Inflammatory macrophage treated with lipopolysaccharide for 1 hour (primary cell): ENCODE measurements at regions not wholly inside any gene's neighbourhood (a gene's known extent, or its start where the extent isn't known, plus 50 kb on each side); places are given as distances from the start of the nearest gene placed in this dataset.
"Not testable (repeated sequence)": the region's sequence is repeated elsewhere in the genome, so short reads cannot be mapped to it uniquely, and the experiment has no call there.

Experiments used
- DNase-seq, 2 donors: peaks; one replicate each; pipeline ENCODE4 v3.0.0-alpha.2; 2020 to 2022

DNA sequence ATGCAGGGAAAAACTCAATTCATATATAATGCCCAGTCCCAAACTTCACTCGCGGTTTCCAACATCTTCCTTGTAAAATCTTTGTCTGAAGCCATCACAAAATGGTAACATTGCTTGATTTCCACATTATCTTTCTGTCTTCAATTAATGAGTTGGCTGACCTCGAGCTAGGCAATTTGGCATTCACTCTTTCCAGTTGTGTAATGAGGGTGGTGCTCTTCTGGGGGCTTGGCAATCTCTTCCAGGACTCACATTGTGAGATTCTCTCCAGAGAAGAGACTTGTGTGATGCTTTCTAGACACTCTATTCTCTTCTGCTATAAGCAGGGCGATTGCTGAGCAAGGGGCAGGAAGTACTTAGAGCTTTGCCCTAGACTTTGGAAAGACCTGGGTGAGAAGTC is 179.5 kb downstream of the JCAD start:
- no peak for DNase-seq

DNA sequence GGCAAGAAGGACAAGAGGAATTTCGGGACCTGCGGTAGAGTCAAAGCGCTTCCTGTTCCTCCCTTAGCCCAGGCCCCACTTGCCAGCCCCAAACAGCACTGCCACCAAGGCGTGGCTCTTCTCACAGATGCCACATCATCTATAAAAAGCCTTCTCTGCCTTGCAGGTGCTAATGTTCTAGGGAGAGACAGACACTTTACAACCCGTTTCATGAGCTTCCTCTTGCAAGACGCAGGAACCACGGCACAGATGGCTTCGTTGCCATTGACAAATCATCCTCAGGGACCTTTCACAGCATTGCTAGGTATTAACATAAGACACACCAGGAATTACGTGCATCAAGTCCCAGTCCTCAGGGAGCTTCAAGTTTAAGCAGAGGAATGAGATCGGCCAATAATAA is 180.9 kb downstream of the JCAD start:
- DNase-seq: no peak

DNA sequence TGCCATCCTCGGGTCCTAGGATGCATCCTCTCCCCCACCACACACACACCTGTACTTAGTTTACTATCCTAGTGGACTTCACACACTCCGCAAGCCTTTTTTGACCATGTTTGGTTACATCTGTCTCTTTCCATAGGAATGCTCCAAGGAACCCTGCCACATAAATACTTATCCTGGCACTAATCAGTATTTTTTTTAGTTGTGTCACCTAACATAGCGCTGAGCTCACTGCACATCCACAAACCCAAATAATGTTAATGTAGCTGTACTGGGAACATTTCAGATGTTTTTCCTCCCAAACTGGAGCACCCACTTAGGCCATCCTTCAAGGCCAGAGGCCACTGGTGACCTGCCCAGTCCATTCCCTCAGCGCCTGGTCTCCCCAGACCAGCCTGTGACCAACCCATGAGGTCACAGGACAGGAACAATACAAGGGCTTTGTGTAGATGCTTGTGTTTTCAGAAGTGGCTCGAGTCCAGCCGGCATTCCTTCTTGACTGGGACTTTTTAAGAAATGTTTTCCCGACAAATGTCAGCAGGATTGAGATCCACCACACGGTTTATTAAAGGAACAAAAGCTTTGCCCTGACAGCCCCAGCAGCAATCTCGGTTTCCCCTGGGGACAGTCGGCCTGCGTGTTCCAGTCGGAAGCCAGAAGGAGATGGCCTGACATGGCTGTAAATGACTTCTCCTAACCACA is 181.4 kb downstream of the JCAD start:
- DNase-seq: no peak

DNA sequence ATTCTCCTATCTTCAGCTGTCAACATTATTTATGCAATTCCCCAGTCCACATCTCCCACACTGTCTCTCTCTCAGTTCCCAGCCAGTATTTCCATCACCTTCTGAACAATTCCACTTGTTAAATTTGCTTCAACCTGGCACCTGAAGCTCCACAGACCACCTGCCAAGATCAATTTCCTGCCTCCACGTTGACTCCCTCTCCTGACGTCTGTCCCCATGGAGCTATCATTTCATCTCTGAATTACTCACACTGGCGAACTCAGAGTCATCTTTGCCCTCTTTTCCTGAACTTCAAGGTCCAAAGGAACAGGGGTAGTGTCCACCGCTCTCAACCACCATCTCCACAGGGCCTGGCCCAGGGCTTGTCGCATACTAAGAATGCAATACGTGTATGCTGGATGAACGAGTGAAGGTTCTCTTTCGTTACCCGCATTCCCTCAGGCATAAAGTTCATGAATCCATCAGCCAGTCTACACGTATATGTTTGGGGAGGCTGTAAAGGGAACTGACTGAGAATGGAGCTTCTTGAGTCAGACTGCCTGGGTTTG is 183.3 kb downstream of the JCAD start:
- DNase-seq: no peak

DNA sequence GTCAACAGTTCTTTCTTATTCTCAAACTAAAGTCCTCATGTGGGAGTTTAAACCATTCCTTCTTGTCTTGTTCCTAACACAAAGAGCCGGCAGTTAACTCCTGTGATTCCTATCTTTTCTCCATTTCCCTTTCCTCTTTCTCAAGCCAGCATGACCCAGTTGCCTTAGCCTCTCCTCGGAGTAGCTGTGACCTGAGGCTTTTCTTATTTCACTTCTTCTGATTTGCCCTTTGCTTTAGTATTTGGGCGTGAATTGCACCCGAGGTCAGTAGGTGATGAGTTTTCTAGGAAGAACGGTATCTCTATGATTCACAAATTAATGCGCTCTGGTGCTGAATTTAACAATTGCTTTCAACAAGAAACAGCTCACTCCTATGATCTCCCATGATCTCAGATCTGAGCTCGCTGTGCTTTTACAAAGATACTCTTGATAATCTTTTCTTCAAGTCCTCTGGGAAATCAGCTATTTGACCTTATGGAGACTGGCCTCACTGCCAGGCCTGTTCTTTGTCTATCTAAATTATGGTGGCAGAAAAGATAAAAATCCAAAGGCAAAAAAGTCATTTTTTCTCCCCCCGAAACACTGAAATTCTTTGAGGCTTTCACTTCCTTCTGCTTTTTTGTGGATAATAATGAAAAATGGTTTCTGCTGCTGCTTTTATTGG is 184.6 kb downstream of the JCAD start:
- peak in 1 of 2 donors; percentile 12 for DNase-seq

DNA sequence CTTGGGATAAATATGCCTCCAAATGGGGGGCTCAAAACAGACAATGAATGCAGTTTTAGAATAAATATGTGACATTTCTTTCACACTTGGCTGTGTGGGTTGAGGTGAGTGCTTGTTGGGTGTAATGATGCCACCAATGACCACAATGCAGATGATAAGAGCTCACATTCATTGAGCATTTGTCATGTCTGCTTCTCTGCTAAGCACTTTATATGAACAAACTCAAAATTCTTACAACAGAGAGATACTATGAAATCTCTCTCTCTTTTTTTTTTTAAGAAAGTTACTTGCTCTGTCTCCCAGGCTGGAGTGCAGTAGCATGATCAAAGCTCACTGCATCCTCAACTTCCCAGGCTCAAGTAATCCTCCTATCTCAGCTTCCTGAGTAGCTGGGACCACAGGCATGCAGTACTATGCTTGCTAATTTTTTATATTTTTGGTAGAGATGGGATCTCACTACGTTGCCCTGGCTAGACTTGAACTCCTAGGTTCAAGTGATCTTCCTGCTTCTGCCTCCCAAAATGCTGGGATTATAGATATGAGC is 185.4 kb downstream of the JCAD start:
- no peak for DNase-seq

DNA sequence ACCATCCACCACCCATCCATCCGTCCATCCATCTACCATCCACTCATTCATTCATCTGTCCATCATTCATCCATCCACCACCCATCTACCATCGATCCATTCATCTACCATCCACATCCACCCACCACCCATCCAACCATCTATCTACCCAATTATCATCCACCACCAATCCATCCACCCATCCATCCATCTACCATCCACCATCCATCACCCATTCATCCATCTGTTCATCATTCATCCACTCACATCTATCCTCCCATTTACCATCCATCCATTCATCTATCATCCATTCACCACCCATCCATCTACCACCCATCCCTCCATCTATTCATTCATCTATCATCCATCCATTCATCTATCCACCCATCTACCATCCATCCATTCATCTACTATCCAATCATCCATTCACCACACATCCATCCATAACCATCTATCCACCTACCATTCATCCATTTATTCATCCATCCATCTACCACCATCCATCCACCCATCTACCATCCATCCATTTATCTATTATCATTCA is 188.8 kb downstream of the JCAD start:
- DNase-seq: no peak

DNA sequence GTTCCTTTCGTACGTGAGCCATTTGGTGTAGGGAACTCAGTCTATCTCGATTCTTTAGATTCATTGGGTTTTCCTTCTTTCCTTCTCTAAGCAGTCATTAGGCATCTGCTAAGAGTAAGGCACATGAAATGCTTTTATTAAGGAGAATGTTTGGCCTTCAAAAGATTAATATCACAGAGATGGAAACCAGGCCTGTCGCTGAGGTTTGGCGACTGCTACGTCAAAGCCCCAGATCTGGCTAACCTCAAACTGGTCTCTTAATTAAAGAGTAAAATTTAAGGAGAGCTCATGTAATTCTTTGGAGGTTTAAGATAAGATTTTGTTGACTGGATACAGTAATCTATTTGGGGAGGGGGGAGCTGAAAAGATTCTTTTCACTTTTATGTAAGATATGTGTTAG is 189.8 kb downstream of the JCAD start:
- no peak for DNase-seq

DNA sequence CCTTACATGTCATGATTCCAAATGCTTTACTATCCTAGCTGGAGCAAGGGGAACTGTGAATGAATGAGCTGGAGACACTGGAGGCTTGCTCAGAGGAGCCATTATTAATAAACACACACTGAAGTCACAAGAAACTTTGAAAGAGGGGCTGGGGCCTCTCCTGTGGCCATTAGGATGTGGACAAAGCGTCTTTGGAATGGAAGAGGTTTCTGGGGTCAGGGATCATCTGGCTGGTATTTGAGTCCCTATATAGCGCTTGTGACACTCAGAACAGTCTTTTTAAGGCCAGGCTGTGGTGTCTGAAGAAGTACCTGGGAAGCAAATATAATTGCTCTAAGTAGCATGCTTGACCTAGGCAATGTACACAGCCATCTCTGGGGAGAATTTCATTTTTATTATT is 193.0 kb downstream of the JCAD start:
- DNase-seq: no peak

DNA sequence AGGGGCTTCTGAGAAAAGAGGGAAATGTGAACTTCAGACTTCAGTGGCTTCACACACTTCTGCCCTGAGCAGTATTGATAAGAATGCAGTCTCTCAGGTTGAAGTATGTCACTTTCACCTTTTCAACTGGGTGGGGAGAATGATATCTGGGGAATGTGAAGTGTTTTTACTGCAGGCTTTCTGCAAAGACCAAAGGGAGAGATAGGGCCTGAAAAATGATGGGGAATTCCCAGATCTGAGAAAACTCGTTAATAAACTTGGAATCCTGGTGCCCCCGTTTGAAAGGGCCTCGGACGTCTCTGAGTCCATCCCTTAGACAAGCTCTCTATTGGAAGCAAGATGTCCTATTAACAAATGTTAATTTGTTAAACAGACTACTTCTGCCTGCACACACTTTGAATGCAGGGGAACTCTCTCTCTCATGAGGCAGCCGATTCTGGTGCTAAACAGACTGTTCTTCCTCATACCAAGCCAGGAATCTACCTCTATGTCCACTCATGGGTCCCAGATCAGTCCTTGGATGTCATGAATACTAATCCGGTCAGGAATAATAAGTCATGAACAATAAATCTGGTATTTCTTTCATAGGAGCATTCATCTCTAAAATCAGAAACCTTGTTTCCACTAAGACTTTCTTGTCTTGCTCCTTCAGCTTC is 193.6 kb downstream of the JCAD start:
- DNase-seq: no peak

DNA sequence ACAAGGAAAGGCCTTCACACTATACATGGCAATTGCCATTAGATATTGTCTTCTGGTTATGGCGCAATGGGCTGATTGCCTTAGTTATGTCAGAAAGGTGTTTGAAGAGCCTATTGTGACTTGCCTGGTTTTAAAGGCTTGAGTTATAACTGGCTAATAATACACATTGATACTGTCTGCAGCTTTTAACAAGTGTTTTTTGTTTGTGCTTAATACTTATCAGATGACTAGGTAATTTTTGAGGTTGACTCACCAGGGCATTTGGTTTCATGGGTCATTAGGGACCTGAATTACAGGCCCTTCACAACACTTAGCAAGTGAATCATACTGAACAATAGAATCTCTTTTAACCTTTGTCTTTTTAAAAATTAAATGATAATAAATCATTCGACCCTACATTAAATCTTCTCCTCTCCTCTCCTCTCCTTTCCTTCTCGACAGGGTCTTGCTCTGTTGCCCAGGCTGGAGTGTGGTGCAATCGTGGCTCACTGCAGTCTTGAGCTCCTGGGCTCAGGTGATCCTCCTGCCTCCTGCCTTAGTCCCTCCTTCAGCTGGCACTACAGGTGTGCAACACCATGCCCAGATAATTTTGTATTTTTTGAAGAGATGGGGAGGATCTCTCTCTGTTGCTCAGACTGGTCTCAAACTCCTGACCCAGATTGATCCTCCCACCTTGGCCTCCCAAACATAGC is 196.3 kb downstream of the JCAD start:
- no peak for DNase-seq

DNA sequence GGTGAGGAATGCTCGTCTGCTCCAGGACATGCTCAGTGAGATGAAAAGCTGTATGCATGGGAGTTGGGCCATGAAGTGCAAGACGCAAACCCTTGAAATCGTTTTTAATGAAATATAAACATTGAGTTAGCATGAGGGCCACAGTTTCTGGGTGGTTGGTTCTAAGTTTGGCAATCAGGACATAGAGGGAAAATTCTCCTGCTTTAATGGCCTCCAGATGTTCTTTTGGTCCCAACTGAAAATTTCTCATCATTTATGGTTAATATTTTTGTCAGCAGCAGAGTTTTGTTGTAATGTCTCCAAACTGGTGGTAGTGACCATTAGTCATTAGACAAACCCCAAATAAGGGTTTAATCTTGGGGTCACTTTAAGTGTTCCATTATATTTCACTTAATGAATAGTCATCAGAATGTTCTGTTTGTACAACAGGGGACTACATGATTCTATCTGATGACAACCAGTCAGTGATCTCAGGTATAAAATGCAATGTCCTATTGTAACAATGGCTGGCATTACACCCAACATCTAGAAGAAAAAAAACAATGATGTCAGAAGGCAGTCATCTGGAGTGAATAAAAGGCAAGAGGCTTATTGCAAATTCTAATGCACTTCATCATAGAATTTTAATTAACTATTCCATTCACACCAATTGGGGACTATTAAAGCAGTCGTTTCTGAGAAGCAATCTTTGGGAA is 197.4 kb downstream of the JCAD start:
- DNase-seq: no peak

DNA sequence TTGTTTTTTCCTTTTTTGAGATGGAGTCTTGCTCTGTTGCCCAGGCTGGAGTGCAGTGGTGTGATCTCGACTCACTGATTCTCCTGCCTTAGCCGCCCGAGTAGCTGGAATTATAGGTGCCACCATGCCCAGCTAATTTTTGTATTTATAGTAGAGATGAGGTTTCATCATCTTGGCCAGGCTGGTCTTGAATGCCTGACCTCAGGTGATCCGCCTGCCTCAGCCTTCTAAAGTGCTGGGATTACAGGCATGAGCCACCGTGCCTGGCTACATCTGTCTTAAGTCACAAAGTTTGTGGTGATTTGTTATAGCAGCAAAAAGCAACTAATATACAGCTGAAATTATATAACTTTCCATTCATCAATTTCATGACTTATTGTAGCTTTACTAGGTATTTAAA is 198.2 kb downstream of the JCAD start:
- DNase-seq: not testable (repeated sequence)

DNA sequence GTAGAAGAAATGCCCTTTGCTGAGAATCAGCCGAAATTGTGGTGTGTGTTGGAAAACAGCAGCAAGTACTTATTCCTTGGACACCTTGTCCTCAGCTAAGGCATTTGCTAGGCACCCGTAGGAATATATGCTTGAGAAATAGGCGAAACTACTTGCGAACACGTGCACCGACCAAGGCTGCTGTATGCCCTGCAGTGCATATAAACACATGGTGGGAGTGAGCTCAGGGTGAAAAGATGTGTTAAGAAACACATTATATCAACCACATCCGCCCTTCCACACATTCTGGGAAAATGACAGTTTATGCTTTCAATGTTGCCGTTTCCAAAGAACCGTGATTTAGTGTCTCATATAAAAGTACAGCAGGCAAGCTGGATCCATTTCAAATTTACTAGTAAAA is 199.2 kb downstream of the JCAD start:
- no peak for DNase-seq

DNA sequence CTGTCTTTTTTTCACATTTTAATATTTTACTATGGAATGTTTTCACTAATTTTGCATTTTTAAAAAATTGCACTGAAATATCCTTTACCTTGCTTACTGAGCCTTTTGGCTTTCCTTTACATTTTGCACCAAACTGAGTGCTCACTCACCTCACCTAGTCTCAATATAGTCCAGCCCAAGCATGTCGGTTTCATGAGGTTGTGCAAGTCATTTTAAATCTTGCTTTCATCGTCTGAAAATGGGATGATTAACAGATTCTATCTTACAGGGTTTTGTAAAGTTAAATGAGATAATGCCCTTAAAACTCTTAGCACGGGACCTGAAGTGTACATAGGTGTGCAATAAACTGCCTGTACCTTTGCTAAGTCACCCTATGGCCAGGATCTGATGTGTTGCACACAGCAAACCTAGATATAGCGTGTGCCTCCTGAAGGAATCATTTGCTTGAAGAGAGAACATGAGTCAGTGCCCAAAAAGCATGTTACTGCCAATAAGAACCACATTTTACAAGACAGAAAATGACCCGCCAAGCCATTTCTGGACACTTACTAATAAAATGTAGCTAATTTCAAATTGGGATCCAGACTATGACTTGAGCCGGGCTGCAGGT is 199.8 kb downstream of the JCAD start:
- no peak for DNase-seq

DNA sequence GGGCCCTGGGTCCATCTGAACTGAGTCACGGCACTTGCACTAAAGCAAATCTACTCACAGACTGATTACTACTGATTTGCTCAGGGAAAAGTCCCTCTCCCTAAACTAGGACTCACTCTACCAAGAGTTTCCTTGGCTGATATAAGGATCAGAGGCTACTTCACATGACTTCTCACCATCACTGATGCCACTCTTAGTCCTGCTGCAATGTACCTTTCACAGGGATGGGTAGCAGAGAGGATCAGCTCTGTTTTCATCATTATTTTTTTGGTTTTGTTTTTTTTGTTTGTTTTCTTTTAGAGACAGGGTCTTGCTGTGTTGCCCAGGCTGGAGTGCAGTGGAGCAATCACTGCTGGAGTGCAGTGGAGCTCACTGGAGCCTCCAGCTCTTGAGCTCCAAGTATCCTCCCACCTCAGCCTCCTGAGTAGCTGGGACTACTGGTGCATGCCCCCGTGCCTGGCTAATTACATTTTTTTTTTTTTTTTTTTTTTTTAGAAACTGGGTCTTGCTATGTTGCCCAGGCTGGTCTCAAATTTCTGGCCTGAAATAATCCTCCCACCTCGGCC is 200.6 kb downstream of the JCAD start:
- DNase-seq: no peak

DNA sequence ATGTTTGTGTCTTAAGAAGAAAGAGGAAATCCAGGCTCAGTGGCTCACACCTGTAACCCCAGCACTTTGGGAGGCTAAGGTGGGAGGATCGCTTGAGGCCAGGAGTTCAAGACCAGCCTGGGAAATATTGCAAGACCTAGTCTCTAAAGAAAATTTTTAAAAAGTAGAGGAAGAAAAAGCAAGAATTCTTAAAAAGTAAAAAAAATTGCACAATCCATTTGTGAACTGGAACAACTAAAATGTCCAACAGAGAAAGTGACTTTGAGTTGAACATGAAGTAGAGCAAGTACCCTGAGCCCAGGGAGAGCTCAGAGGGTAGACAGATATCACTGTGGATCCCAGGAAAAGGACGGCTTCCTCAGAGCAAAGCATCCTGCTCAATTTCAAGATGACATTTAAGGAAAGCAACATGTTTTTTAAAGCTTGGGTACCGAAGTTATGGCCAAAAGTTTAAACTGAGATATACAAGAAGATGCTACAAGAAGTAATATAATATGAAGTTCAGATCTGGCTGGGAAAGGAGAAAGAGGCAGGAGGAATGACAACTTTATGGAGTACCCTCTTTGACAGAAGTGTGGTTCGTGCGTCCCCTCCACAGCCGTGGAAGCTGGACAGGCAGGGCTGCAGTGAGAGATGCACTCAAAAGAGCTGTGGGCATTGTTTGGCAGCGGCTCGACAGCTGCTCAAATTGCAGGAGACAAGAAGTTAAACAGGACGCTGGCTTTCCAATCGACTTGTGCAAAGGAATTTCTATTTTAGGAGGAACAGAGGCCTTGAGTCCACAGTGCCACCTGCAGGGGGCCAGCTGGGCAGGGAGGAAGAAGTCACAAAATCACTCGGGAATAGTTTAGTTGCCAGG is 201.3 kb downstream of the JCAD start:
- peak; percentile 57 to 73 for DNase-seq

DNA sequence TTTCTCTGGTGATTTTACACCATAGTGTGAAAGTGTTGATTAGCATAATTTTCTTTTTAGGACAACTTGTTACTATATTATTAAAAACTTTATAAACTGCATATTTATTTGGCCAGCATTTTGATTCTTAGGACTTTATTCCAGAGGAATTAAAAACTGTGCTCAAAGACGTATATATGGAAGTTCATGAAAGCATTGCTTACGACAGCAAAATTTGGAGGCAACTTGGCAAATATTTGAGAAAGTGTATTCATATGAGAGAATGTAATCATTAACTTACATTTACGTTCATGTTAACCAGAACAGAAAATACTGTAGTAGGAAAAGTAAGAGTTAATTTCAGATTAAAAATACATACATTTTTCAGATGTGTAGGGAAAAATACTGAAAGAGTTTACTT is 203.1 kb downstream of the JCAD start:
- DNase-seq: no peak

DNA sequence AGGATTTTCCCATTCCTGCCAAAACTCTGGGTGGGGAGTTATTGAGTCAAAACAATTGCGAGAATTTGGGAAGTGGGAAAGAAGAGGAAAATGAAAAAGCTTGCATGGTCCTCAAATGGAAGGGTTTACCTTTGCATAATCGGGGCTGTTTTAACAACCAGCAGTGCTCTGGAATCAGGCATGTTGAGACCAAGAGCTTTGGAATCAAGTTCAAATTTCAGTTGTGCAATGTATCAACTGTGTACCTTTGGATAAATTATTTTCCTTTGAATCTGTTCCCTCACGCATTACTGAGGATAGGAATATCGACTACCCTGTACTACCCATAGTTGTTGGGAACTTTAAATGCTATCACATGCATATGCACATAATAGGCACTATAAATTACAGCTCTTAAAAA is 205.5 kb downstream of the JCAD start:
- no peak for DNase-seq

DNA sequence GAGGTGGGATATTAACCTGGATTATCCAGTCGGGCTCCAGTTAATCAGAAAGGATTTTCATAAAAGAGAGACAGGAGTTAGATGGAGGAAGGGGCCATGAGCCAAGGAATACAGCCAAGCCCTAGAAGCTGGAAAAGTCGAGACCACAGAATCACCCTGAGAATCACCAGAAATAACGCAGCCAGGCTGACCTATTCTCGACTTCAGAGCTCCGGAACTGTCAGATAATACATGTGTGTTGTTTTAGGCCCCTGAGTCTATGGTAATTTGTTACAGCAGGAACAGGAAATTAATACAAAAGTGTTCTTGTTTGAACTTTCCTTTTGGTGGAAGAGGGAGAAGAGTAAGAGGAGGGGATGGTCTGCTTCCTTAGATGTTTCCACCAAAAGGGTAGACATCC is 208.1 kb downstream of the JCAD start:
- no peak for DNase-seq
